ENCODE measurements at regions not wholly inside any gene's neighbourhood (a gene's known extent, or its start where the extent isn't known, plus 50 kb on each side); places are given as distances from the start of the nearest gene placed in this dataset.

DNA sequence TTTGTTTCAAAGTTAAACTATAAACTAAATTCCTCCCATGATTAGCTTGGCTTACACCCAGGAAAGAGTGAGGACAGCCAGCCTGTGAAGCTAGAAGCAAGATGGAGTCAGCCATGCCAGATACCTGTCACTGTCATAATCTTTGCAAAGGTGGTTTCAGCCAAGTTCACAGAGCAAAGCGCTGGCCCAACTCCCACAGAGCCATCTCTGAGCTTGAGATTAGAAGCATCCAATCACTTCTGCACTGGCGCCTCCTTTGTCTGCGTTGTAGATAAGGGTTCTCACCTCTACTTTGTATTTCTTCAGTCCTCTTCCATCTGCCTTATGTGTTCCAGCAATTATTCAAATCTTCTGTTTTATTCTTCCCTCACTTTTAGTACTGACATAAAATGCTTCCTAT lies 119.4 kb upstream of the ACO1 start:
- TF ChIP-seq, protein P1, sequence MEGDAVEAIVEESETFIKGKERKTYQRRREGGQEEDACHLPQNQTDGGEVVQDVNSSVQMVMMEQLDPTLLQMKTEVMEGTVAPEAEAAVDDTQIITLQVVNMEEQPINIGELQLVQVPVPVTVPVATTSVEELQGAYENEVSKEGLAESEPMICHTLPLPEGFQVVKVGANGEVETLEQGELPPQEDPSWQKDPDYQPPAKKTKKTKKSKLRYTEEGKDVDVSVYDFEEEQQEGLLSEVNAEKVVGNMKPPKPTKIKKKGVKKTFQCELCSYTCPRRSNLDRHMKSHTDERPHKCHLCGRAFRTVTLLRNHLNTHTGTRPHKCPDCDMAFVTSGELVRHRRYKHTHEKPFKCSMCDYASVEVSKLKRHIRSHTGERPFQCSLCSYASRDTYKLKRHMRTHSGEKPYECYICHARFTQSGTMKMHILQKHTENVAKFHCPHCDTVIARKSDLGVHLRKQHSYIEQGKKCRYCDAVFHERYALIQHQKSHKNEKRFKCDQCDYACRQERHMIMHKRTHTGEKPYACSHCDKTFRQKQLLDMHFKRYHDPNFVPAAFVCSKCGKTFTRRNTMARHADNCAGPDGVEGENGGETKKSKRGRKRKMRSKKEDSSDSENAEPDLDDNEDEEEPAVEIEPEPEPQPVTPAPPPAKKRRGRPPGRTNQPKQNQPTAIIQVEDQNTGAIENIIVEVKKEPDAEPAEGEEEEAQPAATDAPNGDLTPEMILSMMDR (IDR thresholded peaks at IDR 0.05) = no peak
- TF ChIP-seq POLR2A (IDR thresholded peaks at IDR 0.05) = no peak

Data from right lobe of liver (tissue), 4 donors.